ENCODE measurements at regions not wholly inside any gene's neighbourhood (a gene's known extent, or its start where the extent isn't known, plus 50 kb on each side); places are given as distances from the start of the nearest gene placed in this dataset.
A peak's percentile ranks its signal among the peaks of the same experiment; 100 is the strongest.

DNA sequence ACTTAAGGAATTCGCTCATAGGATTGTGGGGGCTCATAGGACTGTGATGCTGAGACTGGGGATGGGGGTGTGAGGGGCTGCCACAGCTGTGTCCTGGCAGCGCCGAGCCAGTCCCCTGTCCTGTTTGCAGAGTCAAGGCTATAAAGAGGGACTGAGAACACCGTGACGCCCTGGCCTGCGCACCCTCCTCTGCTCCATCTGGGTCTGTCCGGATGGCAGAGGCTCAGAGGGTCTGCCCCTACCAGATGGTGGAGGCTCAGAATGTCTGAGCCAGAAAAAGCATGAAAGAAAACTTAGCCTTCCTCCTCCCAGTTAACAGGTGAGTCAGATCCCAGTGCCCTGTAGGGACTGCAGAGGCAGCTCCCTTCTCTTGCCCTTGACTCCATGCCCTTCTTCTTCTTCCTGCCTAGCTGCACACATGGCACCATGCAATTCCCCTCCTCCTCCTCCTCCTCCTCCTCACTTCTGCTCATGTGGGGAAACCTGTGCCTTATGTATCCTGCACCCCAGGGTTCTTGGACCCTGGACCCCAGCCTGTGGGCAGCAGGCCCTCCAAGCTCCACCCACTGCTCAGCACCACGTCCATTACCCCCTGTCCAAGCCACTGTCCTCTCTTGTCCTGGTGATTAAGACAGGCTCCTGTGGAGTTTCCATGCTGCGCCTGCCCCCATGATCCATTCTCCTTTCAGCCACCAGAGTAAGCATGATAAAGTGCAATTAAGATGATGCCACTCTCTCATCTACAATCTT lies 410.0 kb upstream of the SULF2 start:
- no peak for DNase-seq

DNA sequence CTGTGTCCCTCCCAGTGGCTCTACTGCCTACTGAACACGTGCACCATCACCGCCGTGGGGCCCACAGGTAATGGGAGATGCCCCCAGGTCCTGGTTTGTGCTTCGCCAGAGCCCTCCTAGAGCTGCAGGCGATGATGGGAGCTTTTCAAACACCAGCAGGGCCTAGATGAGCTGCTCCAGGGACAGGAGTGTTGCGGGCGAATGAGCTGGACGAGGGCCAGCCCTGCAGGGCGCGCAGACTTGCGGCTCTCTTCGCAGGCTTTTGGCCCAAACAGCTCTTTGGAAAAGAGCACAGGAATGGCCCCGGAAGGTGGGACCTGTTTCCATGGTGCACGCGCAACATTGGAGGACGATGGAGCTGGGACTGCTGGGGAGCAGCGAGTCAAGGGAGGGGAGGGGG lies 409.3 kb upstream of the SULF2 start:
- DNase-seq = peak; percentile 52

DNA sequence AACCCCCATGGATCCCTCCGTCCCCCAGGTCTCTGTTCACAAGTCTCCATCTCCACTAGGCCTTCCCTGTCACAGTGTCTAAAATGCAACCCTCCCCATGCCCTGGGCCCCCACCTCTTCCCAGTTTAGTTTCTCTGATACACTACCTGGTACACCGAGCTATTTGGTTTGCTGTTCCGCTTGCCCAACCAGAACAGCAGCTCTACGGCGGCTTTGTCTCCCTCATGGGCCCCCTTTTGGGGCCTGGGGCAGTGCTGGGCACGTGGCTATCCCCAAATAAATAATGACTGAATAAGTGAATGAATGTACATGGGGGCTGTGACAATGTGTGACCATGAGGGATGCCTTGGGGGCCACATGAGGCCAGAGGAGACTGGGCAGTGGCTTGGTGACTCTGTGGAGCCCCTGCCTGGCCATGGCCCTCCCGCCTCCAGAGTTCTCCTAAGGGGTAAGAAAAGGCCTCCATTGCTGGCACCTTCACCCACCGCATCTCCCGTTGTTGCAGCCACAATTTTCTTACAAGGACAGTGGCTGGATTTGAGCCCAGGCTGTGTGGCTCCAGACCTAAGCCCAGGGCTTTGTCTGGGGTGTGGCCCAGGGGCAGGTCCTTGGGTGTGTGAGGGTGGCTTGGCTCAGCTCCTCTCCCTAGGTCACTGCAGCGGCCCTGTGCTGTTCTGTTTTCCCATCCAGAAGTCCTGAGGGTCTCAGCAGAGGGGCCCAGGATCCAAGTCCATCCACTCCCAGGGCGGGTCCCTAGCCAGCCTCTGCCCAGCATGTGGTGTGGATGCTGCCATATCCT lies 408.5 kb upstream of the SULF2 start:
- DNase-seq = no peak

GRCh38 chr20:48192109-48192508 lies 406.8 kb upstream of the SULF2 start:
- DNase-seq = no peak

- DNase-seq = no peak
Observed at GRCh38 chr20:48191200-48191599, 405.9 kb upstream of the SULF2 start.

DNA sequence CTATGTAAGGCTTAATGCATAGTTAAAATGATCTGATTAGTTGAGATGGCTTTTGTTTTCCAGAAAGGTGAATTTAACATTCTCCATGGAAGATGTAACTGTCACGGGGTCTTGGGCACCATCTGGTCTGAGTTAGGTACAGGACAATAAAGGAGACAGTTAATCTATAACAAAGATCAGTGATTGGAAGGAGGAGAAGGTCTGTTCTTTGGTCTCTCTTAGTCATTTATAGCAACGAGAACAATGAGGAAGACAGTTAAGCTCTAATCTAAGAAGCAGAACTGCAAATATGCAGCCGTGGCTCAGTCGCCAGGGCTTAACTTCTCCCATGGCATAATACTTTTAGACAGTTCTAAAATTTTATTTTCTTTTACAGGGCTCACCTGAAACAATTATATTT lies 405.5 kb upstream of the SULF2 start:
- no peak for DNase-seq

- DNase-seq = peak; percentile 20
Observed at GRCh38 chr20:48189181-48189580, 403.9 kb upstream of the SULF2 start.

- no peak for DNase-seq
Observed at GRCh38 chr20:48187851-48188250, 402.6 kb upstream of the SULF2 start.

GRCh38 chr20:48186915-48187314 lies 401.6 kb upstream of the SULF2 start:
- DNase-seq = no peak

DNA sequence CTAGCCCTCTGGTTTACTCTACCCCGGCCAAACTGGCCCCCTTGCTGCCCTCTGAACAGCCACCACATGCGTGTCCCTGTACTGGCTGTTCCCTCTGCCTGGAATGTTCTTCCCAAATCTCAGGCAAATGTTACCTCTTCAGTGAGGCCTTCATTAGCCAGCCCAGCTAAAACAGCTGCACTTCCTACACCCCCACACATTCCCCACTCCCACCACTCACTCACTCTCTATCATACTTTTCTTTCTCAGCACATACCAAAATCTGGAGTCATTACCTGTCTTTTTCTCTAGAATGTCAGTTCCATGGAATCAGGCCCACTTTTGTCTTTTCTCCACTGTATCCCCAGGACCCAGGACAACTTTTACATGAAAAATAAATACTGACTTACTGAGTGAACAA lies 401.2 kb upstream of the SULF2 start:
- DNase-seq = no peak

GRCh38 chr20:48184229-48184628 lies 398.9 kb upstream of the SULF2 start:
- DNase-seq = no peak

DNA sequence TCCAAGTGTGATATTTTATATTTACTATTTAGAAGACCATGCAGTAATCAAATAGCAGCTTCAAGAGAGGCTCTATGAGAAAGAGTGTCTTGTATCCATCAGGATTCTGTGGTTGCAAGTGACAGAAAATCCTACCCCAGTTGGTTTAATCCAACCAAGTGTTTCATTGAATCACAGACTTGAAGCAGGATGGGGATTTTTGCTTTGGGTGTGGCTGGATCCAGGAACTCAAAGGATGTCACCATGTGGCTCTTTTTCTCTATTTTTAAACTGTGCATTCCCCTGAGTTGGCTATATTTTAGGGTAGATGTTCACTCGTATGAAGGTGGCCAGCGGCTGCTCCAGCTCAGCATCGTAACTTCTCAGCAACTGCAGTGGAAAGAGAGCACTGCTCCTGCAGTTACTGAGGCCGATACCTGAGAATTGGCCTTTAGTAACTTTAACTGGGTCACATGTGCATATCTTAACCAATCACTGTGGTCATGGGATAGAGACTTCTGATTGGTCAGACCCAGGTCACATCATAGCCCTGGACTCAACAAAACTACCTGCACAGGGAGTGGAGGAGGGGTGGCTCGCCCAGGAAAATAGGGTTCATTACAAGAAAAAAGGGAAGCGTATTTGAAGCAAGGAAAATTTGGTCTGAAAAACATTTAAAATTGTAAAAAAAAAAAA lies 396.1 kb upstream of the SULF2 start:
- no peak for DNase-seq

DNA sequence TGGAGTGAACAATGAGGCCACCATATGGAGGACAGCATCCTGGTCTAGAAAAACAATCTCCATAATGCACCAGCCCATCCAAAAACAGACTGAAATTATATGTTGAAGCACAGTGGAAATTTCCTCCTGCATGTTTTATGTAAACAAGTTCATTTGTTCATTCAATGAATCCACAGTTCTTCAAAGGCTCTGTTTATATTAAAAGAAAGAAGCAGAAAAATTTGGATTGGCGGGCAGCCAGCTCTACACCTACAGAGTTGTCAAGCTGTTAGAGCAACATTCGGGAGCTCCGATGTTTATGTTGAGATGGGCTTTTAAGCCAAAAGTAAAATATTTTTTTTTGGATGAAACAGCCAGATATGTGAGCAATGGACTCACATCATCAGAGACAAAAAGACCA lies 395.3 kb upstream of the SULF2 start:
- DNase-seq = no peak

- DNase-seq = no peak
Observed at GRCh38 chr20:48180024-48180423, 394.7 kb upstream of the SULF2 start.

DNA sequence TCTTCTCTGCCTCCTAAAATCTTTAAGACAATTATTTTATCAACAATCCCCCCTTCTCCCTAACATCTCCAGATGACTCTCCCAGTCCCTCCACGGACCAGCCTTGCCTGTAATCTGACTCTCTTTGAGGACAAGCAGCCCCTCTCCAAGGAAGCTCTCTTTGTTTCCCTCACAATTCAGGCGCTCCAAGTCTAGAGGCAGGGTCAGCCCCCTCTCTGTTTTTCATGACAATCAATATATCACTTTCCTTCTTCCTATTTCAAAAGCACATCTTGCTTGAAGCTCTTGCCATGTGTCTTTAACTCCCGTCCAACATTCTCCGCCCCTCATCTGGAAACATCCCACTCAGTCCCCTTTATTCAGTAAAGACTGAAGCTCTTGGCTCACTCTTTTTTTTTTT lies 393.4 kb upstream of the SULF2 start:
- no peak for DNase-seq

- DNase-seq = no peak
Observed at GRCh38 chr20:48177058-48177457, 391.8 kb upstream of the SULF2 start.

DNA sequence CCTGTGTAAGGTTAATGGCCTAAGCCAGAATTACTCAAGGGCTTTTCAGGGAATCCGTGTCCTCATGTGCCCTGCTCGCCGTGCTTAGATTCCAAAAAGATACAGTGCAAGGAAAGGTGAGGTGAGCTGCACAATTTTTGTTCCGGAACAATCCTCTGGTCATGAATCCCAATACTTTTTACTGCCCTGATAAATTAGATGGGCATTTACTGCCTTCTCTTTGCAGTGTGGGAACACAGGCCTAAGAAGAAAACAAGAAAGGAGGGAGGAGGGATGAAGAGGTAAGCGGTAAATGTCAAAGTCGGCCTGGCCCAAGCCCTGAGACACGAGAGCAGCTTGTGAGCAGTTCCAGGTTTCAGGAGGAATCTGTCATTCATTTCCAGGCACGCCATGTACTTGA lies 390.9 kb upstream of the SULF2 start:
- DNase-seq = no peak

- no peak for DNase-seq
Observed at GRCh38 chr20:48175261-48175660, 390.0 kb upstream of the SULF2 start.

DNA sequence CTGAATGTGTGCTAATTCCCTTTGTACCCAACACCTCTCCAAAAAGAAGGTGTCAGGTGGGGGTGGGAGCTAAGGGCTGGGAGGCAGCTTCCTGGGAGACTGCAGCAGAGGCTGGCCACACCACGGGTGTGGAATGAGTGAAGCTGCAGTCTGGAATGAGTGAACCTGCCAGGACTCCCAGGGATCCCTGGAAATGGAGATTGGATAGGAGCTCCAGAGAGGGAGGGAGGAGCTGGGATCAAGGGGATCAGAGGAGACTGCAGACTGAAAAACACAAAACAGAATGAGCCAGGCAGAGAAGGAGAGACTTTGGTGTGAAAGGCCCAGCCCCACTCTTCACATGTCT lies 387.0 kb upstream of the SULF2 start:
- no peak for DNase-seq

DNA sequence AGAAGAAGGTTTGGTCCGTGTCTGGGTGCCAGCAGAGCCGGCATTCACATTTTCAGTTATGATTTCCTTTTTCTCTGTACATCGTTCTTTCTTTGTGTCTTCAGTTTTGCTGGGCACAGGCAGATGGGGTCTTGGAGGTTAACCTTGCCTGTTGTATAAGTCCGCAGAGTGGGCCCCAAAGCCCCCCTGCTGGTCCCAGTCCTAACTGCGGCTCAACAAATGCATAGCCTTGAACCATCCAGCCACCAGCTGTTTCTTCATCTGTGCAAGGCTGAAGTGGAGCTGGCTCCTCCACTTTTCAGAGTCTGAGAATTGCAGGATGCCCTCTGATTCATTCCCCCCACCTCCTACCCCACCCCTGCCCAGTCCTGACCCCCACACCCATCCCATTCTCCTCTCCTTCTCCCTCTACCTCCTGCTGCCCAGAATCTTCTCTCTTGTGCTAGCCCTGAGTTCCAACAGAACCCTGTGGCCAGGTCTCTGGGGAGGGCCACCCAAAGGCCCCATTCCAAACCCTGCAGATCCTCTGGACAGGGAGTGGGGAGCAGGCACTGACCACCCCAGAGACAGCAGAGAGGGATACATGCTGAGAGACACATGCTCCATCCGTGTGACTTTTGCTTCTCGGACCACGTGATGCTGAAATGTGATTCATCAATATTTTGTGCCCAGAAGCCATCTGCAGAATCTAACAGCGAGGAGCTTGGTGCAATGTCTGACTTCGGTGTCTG lies 386.5 kb upstream of the SULF2 start:
- DNase-seq = no peak

- DNase-seq = no peak
Observed at GRCh38 chr20:48171071-48171470, 385.8 kb upstream of the SULF2 start.

DNA sequence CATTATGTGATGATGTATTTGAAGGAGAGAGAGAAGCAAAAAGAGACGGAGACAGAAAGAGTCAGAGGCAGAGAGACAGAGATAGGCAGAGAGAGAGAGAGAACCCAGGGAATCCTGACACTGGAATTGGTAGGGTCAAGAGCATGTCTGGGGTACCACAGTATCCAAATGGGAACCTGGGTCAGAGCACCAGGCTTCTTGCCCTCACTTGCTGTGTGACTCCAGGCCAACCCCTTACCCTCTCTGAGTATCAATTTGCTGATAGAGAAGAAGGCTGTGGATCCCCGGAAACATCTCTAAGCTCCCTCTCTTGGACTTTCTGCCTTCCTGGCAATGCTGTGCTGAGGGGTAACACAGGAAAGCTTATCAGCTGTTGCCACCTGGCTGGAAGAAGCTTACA lies 385.3 kb upstream of the SULF2 start:
- no peak for DNase-seq

GRCh38 chr20:48169650-48170225 lies 384.5 kb upstream of the SULF2 start:
- no peak for DNase-seq

Measured in NCI-H1694 (cell line).